HG02885 (cell line): ENCODE measurements at regions not wholly inside any gene's neighbourhood (a gene's known extent, or its start where the extent isn't known, plus 50 kb on each side); places are given as distances from the start of the nearest gene placed in this dataset.

ENCODE experiments used
- ATAC-seq: cut with Tn5 transposase; IDR thresholded peaks from one replicate; pipeline ENCODE4 v1.9.1; 2021; ENCODE audit warnings: mild to moderate bottlenecking; ENCODE audit not compliant: unreplicated experiment, poor library complexity

DNA sequence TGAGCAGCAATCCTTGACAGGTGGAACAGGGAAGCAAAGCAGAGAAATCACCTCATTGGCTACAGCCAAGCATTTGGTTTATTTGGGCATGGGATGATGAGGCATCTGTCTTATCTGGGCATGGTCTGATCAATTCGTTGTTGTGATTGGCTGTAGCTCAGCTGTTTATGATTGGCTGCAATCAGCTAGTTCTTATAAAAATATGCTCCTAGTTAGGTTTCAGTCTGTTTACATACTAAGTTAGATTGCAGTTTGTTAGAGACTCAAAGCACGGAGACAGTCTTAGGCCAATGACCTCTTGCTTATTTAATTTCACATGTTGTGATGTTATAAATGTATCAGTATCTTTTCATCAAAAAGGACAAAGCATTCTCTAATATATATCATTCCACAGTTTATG, 312.0 kb downstream of the PDGFC start:
- ATAC-seq: no peak

DNA sequence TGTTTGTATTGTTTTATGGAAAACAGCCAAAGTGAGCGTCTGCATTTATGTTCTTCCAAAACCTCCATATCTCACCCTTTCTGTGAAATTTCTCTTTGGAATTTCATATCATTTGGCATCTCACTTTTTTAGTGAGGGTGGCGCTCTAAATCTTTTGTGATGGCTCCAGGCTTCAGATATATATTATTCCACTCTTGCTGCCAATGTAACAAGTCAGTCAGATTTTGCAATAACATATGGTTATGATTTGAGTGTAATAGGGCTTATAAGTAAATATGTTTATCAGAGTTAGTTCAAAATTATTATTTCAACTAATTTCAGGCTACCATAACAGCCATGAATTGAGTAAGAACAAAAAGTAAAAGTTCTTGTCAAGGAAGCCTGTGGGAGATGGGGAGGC, 314.7 kb downstream of the PDGFC start:
- ATAC-seq: no peak

DNA sequence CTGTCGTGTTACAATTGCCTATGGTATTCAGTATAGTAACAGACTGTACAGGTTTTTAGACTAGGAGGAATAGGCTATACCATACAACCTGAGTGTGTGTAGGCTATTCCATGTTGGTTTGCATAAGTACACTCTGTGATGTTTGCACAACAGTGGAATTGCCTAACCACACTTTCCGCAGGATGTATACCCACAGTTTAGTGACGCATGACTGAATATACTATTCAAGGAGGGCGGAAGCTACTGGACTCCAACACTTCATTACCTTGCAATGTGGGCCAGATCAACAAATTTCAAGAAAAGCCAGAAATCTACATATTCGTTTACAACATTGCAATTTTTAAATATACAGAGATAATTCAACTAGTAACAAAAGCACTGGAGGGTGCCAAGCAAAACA, 317.2 kb downstream of the PDGFC start:
- ATAC-seq: no peak

DNA sequence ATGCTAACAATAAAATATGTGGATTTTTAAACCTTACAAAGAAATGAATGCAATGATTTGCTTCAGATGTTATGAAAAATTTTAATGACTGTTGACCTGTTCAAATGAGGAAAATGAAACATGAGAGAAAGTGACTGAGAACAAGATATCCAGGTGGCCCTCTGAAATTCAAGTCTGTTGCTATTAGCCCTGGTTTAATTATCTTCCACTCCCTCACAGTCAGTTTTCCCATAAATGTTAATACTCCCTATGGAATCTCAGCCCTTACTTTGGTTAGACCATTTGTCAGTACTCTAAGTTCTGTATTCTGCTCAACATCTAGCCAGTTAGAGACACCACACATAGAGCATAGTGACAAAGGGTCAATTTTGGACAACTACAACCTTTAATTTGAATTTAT, 327.8 kb downstream of the PDGFC start:
- ATAC-seq: no peak

DNA sequence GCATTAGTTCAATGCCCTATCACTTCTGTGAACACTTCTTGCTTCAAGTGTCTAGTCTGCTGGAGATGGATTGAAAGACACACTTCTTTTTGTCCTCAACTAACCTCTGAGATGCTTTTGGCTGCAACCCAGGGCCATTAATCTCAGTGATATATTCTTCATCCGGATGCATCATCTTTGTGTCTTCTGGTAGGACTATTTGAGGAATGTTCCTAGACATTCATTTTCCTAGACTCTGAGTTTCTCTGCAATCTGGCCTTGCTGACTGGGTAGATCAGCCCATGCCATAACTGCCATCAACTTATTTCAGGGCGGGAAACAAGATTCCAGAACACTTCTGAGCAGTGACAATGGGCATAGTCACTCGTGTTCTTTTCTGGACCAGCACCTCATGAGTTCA, 329.4 kb downstream of the PDGFC start:
- ATAC-seq: no peak

DNA sequence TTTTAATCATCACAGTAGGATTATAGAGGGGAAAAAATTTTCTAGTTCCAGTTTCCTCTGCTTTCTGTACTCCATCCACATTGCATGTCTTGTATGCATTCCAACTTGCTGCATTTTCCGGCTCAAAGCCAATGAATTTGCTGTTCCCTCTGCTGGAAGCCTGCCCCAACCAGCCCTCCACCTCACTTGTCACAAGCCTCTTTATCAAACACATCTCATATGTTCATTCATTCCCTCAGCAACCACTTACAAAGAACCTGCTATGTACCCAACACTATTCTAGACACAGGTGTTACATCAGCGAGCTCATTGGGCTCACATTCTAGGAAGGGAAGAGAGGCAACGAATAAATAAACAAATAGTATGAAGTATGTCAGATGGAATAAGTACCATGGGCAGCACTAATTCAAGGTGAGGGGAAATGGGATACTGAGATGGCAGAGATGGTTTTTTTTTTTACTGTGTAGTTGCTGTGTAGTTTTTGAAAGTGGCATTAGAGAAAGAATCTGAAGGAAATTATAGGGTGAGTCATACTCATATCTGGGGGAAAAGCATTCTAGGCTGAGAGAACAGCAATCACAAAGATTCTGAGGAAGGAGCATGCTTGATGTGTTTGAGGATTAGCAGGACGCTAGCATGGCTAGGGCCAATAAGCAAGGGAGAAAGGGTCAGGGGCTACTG, 332.5 kb downstream of the PDGFC start:
- ATAC-seq: no peak

DNA sequence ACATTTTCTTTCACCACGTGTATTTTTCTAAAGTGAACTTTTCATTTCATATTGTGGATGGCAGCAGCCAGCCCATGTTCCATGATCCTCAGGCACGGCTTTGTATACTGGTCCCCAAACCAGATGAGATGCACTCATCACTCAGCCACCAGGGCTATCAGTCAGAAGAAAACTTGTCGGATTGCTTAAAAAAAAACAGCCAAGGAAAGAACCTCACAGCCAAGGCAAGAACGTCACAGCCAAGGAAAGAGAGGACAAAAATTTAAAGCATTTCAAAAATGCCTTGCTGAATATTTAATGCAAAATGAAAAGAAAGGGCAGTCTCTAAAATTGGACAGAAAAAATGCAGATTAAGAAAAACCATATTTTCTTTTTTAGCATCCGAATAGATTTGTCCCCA, 333.3 kb downstream of the PDGFC start:
- no peak for ATAC-seq

DNA sequence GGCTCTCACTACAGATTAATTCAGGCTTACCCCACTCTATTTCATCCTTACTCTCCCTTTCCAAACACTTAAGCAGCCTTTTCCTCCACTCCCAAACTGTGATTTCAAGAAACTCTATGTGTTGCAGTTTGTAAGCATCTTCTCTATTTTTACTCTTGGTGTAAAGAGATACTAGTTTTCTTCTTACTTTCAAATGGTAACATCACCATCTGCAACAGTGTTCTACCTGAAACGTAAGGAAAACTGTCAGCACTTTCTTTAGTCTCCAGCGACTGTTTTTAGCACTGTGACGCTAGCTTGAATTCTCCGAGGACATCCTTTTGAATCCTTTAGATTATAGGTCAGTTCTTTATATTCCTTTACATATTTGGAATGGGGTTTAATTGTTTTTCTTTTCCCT, 335.2 kb downstream of the PDGFC start:
- no peak for ATAC-seq

DNA sequence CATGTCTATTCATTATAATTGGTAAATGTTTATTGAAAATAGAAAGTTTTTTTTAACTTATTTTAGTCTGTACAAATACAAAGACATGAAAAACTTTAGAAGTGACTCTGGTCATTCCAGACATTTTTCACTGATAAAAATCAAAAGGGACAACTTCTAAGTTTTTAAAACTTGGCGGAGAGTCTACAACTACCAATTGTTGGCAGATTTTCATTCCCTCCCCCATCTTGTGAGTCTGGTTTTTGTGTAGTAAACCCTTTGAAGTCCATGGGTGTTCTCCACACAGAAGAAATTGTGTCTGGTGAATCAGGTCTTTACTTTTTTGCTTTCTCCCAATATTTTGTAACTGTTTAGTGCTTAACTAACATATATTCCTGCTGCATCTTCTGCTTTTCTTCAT, 336.5 kb downstream of the PDGFC start:
- ATAC-seq: no peak

DNA sequence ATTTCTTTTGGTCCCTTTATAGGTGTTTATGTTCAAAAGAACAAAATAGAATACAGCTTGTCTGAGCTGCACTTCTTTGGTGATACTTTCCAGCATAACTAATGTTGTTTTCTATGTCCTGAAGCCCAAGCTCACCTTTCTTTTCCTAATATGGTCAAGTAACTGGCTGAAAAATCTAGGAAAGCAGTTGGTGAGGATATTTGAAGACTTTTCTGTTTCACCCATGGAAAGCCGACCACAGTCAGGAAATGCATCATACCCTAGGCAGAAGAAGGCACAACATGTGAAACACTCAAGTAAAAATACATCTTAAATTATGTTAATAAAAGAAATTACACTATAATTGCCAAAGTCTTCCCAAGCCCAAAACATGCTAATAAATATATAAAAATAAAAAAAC, 337.0 kb downstream of the PDGFC start:
- ATAC-seq: no peak

DNA sequence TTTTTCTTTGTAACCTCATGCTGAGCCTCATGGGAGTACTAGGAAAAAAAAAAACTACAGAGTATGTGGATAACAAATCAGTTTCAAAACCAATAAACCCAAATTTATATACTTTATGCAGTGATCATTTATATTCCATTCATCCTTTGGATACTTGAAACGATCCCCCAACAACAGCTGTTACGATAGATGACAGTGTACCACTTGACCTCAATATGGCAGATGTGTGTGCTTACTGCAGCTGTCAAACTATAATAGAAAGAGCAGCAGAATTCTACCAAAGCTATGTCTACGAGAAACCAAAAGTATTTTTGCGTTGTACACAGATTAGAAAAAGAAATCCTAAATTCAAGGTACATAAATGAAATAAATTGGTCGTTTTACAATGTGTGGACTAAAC, 337.8 kb downstream of the PDGFC start:
- no peak for ATAC-seq

DNA sequence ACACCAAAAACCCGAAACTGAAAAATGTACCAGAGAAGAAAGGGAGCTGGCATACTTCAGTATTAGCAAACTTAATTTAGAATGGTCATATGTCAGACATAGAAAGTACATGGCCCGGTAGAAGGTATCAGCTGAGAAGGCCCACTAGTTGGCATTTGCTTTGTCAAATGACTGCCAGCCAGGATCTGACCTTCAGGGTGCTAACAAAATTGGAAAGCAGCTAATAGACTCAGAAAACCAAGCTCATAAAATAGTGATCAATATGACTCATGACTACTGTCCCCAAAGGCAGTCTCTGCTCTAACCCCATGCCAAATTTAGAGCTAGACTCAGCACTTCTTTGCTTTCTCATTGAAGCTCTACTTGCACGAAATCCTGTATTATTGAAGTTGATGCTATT, 342.7 kb downstream of the PDGFC start:
- no peak for ATAC-seq

DNA sequence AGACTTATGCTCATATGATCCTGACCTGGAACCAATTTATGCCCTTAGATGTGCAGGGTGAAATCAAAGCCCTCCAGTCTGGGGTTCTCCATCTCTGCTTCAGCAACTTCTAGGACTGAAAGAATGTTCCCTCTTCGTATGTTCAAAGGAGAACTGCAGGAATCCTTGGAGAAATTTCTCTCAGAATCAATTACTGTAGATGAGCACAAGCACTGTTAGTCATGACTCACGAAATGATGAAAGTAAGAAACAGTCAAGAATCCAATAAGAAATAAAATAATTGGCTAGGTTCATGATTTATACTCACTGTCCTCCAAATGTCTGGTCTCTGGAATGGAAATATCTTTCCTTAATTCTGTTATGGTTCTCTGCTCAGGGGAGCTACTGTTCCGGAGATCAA, 348.2 kb downstream of the PDGFC start:
- no peak for ATAC-seq

DNA sequence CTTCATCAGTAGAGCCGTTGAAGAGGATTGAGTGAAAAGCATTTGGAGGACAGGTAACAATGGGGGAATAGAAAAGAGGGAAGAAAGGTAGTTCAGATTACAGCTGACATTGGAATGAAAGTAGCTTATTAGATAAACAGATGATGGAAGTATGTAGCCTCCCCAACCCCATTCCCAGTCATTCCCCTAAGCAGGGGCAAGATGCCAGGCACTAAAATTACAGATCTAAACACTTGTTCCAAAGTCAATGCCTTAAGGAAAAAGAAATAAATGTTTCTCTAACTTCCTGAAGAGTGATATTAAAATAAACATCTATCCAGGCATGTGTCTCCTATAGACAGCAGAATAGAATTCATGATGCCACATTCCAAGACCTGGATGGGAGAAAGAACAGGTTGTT, 350.8 kb downstream of the PDGFC start:
- no peak for ATAC-seq

DNA sequence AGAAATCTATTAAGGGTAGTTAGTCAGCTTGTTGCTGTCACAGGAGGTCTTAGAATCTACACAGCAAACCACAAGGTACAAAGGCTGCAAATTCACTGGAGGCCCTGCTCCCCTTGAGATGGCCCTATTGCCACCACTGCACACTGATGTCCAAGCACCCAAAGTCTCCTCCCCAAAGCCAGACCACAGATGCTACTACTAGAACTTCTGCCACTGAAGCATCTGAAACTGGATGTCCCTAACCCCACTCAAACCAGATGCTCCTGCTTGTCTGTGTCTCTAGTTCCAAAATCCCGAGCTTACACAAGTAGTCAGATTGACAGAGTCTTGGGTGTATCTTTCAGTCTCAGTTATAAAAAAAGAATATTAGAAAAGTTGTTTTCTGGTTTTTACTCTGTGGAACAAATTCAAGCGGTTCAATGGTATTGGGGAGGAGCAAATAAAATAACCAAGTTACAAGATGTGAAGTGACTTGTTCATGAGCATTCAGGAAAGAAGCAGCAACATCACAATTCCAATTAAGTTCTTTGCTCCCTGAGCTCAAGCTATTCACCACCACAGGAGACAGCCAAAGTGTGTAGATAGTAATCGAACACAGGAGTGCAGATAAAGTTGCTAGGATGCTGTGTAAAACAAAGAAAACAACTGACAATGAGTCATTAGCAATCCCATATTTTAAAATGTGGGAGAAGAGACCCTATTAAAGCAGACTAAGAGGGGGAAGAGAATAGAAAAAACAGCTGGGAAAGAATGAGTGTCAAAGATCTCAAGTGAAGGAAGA, 352.3 kb downstream of the PDGFC start:
- no peak for ATAC-seq

DNA sequence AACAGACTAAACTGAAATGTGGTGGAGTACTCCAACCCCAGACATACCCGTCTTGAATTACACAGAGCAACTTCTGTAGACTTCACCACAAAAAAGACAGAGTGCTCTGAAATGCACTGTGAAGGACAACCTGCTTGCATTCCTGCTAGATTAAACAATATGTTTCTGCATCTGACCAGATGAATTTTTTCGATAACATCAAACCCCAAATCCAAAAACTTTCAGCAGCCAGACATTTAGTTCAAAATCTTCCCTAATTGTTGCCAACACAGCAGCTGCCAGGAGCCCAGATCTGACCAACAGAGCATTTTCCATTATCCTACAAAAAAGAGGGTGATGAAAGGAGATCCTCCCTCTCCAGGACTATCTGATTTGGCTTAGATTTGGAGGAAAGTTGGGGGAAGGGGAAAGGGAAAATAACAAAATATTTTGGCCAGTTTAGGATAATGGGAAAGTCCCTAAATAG, 356.5 kb downstream of the PDGFC start:
- no peak for ATAC-seq

DNA sequence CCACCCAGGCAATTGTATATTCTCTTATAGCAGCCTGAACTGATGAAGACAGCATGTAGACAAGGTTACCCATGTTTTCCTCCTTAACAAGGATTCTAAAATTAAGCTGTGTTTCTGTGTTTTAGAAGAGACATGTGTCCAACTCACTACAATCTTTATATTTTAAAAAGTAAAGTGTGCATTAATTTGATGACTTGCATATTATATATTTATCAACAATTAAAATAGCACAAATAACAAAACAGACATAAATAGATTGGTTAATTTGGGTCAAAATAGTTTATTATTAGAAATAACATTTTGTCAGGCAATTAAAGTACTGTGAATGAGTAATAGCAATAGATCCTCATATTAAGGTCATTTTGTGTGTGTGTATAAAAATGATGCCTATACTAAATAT, 357.1 kb downstream of the PDGFC start:
- ATAC-seq: no peak

DNA sequence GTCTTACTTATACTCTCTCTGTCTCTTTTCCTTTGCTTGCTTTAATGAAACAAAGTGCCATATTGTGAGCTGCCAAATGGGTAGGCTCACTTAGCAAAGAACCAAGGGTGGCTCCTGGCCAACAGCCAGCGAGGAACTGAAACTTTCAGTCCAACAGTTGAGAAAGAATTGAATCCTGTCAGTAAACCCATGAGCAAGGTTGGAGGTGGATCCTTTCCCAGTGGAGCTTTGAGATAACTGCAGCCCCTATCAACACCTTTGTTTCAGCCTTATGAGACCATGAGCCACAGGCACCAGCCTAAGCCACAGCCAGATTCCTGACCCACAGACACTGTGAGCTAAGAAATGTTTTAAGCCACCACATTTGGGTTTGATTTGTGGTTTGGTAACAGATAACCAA, 362.2 kb downstream of the PDGFC start:
- ATAC-seq: no peak

DNA sequence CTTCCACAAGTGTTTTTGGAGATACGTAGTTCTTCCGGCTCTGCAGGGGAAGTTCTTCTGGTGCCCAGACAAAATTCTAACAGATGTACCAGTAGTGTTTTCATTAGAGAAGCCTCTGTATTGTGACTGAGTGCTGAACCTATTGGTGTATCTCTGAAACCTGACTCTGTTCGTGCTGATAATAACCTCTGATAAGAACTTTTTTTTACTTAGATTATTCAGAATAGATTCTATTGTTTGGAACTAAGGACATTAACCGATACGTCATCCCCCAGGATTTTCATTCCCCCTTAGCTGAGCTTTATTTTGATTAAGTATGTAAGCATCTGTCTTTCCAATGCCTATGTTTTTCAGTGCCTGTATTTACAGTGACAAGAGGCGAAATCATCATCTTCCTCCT, 362.9 kb downstream of the PDGFC start:
- no peak for ATAC-seq

DNA sequence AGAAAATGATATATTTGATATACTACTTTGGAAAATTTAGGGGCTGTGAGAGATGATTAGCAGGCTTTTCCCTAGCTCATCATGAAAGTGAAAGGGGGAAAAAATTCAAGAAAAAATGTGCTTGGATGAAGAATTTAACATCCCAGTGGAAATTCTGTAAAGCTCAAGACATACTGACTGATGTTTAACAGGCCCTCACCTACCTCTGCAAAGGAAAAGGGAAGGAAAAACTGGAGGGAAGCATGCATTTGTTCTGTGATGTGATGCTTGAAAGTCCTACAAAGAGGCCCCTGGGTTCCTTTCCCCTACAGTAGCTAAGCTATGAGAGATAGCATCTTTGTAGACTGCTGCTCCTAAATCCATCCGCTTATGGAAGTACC, 364.1 kb downstream of the PDGFC start:
- ATAC-seq: no peak

DNA sequence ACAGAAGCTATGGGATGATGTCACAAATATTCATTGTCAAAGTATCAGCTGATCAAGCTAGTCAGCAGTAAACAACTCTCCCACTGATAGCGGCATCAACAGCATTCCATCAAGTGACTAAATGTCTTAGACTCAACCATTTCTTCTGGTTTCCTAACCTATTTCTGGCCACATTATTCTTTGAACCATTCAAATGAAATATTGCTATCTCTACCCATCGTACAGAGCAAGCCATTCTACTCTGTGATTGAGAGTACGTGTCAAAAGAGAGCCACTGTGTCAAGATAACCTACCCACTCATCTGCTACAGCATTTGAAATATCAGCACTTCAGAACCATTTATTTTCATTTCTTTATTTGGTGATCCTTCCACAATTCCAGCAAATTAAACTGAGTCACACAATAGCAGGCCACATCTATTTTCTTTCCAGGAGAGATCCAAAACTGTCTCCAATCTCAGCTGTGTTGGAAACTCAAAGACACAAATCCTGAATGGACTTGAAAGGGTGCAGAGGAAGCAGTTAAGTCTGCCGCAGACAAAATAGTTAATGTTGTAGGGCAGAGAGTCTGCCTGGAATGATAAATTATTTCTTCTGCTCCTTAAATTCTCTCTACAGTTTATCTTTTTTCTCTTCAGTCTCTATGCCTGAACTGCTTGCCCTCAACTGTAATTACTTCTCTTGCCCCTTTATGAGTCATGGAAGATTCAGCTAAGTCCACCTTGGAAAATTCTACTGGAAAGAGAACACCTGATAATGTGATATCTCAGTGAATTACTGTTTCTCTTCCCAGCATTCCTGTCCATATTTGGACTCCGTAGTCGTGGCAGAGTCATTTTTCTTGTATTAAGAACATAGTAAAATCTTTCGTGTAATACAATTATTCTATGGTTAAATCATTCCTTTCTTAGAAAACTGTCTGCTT, 364.8 kb downstream of the PDGFC start:
- ATAC-seq: no peak
